ENCODE measurements at regions not wholly inside any gene's neighbourhood (a gene's known extent, or its start where the extent isn't known, plus 50 kb on each side); places are given as distances from the start of the nearest gene placed in this dataset.

DNA sequence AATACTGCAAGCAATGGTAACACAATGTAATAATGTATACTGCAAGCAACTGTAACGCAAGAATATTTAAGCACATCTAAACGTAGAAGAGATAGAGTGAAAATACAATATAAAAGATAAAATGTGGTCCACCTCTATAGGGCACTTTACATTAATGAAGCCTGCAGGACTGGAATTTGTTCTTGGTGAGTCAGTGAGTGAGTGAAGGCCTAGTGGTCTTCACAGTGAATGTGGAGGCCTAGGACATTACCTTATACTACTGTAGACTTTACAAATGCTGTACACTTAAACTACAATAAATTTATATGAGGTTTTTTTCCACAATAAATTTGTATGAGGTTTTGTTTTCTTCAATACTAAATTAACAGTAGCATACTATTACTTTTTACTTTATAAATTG lies 287.4 kb upstream of the SNX7 start:
- TF ChIP-seq, protein P1, sequence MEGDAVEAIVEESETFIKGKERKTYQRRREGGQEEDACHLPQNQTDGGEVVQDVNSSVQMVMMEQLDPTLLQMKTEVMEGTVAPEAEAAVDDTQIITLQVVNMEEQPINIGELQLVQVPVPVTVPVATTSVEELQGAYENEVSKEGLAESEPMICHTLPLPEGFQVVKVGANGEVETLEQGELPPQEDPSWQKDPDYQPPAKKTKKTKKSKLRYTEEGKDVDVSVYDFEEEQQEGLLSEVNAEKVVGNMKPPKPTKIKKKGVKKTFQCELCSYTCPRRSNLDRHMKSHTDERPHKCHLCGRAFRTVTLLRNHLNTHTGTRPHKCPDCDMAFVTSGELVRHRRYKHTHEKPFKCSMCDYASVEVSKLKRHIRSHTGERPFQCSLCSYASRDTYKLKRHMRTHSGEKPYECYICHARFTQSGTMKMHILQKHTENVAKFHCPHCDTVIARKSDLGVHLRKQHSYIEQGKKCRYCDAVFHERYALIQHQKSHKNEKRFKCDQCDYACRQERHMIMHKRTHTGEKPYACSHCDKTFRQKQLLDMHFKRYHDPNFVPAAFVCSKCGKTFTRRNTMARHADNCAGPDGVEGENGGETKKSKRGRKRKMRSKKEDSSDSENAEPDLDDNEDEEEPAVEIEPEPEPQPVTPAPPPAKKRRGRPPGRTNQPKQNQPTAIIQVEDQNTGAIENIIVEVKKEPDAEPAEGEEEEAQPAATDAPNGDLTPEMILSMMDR (IDR thresholded peaks at IDR 0.05): no peak

- TF ChIP-seq, protein P1 (IDR thresholded peaks at IDR 0.05): no peak
Measured at GRCh38 chr1:98373056-98373455, 288.5 kb upstream of the SNX7 start.

- TF ChIP-seq, protein P1 (IDR thresholded peaks at IDR 0.05): no peak
Measured at GRCh38 chr1:98371764-98372163, 289.8 kb upstream of the SNX7 start.

GRCh38 chr1:98369463-98369862 lies 292.1 kb upstream of the SNX7 start:
- TF ChIP-seq, protein P1 (IDR thresholded peaks at IDR 0.05): no peak

- TF ChIP-seq, protein P1 (IDR thresholded peaks at IDR 0.05): no peak
Measured at GRCh38 chr1:98368995-98369394, 292.5 kb upstream of the SNX7 start.

DNA sequence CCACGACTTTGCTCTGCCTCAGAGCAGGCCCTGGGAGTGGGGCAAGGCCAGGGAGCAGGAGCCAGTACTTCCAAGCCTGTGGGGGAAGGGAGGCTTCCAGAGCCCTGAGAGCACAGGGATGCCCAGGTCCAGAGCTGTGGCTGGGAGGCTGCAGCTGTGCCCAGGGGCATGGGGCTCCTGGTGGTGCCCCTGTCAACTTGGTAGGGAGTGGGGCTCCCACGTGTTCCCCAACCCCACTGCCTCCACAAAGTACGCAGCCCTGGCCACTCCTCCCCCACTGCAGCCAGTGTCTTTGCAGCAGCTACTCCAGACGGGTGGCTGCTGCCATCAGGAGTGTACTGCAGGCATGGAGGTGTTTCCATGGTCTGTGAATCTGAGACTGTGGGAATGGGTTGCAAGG lies 294.1 kb upstream of the SNX7 start:
- TF ChIP-seq, protein P1 (IDR thresholded peaks at IDR 0.05): no peak

DNA sequence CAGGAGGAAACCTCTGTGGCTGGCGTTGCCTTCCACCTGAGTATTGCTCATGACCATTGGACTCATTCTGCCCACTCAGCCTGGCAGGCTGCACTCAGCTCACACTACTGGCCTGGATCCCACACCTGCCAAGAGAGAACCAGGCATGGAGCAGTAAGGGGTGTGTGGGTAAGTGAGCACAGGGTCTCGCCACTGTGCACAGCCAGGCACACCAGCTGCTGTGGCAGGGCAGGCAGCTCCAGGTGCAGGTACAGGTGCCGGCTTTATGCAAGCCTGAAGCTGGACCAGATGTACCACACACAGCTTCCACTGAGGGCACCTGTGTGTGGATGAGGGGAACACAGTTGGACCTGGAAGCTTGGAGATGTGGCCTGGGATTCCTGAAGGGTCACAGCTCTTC lies 295.2 kb upstream of the SNX7 start:
- TF ChIP-seq, protein P1 (IDR thresholded peaks at IDR 0.05): no peak

- TF ChIP-seq, protein P1 (IDR thresholded peaks at IDR 0.05): no peak
Measured at GRCh38 chr1:98364544-98364943, 297.0 kb upstream of the SNX7 start.
